OCI-LY3 (cell line): ENCODE measurements at regions not wholly inside any gene's neighbourhood (a gene's known extent, or its start where the extent isn't known, plus 50 kb on each side); places are given as distances from the start of the nearest gene placed in this dataset.

Source experiments
- H2AFZ ChIP-seq: fragments of 200-600, 300-600 bp; shearing (Covaris generic); 2 replicates; pipeline ENCODE4 v1.6.0; 2014; ENCODE audit warnings: antibody characterized with exemption, low read depth, low read length
- H3K27ac ChIP-seq: fragments of 200-600, 300-600 bp; sonication (generic); 2 replicates; pipeline ENCODE4 v1.5.1; 2014; ENCODE audit warnings: mild to moderate bottlenecking, low read length, moderate library complexity, mixed read lengths
- H3K27me3 ChIP-seq: fragments of 200-600, 300-600 bp; sonication (generic); 2 replicates; pipeline ENCODE4 v1.6.1; 2014; ENCODE audit warnings: low read depth, low read length, mixed read lengths
- H3K36me3 ChIP-seq: fragments of 200-600, 300-600 bp; sonication (generic); replicated peaks from 2 replicates; pipeline ENCODE3; 2014; ENCODE audit warnings: low read depth, low read length, mixed read lengths
- H3K4me1 ChIP-seq: fragments of 300-600, 200-600 bp; sonication (generic); 2 replicates; pipeline ENCODE4 v1.6.1; 2014; ENCODE audit warnings: low read length, mixed read lengths
- H3K4me2 ChIP-seq: fragments of 200-600, 300-600 bp; sonication (generic); 2 replicates; pipeline ENCODE4 v1.6.1; 2014; ENCODE audit warnings: low read length, mixed read lengths
- H3K4me3 ChIP-seq: fragments of 300-600, 200-600 bp; sonication (generic); 2 replicates; pipeline ENCODE4 v1.5.1; 2014; ENCODE audit warnings: antibody characterized with exemption, mild to moderate bottlenecking, low read length, moderate library complexity
- H3K79me2 ChIP-seq: fragments of 300-600, 200-600 bp; shearing (Covaris generic); 2 replicates; pipeline ENCODE4 v1.6.1; 2014; ENCODE audit warnings: mild to moderate bottlenecking, low read length, mixed read lengths
- H3K9ac ChIP-seq: fragments of 300-600, 200-600 bp; shearing (Covaris generic); 2 replicates; pipeline ENCODE4 v1.6.0; 2014; ENCODE audit warnings: mild to moderate bottlenecking, low read length, moderate library complexity
- H3K9me3 ChIP-seq: fragments of 200-600, 300-600 bp; shearing (Covaris generic); 2 replicates; pipeline ENCODE4 v1.6.1; 2014; ENCODE audit warnings: low read length, mixed read lengths; ENCODE audit not compliant: insufficient read depth
- H4K20me1 ChIP-seq: fragments of 200-600, 300-600 bp; sonication (generic); 2 replicates; pipeline ENCODE4 v1.6.1; 2016; ENCODE audit warnings: low read length, mixed read lengths; ENCODE audit not compliant: insufficient read depth
- CTCF ChIP-seq: fragments of 200-600, 300-600 bp; sonication (generic); IDR thresholded peaks from 2 replicates; pipeline ENCODE4 v1.5.1; 2014; ENCODE audit warnings: antibody characterized with exemption, low read length, low read depth
- EZH2phosphoT487 ChIP-seq: fragments of 200-600 bp; shearing (Covaris generic); IDR thresholded peaks from 2 replicates; pipeline ENCODE4 v1.6.1; 2018; ENCODE audit warnings: antibody characterized with exemption, mixed run types, low read depth

GRCh38 chr4:95742872-95743271, 97.0 kb upstream of the PDHA2 start:
- Histone ChIP-seq H3K79me2 (no peaks in the 10 kb centered on the region), H3K9ac (no peak overlapping the region), H3K4me2 (no peak overlapping the region), H3K4me3 (no peak overlapping the region), H3K27me3 (no peaks in the 10 kb centered on the region), H2AFZ (no peak overlapping the region), H4K20me1 (no peaks in the 10 kb centered on the region), H3K36me3 (no peaks in the 10 kb centered on the region), H3K9me3 (no peaks in the 10 kb centered on the region), H3K4me1 (no peaks in the 10 kb centered on the region), H3K27ac (no peak overlapping the region)
- TF ChIP-seq CTCF: no peak
- TF ChIP-seq EZH2phosphoT487: no peak

DNA sequence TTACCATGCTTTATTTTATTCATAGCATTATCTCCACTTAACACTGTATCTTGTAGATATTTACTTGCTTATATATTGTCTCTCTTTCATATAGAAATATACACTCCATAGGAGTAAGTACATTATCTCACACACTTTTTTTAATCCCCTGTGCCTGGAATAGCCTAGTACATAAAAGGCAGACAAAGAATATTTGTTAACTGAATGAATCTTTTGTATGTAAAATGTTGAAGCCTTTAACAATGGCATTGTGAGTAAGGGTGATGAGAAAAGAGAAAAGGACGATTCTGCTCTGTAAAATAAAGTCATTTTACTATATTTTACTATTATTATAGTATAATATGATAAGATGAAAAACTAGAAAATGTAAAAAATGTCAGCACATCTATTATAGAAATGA, 97.7 kb upstream of the PDHA2 start:
- H3K4me2 ChIP-seq: no peak overlapping the region
- no peak for TF ChIP-seq EZH2phosphoT487
- no peak for TF ChIP-seq CTCF
- no peaks in the 10 kb centered on the region for H4K20me1 ChIP-seq
- no peak overlapping the region for H3K27ac ChIP-seq
- H3K27me3 ChIP-seq: no peaks in the 10 kb centered on the region
- H2AFZ ChIP-seq: no peak overlapping the region
- H3K4me1 ChIP-seq: no peaks in the 10 kb centered on the region
- no peak overlapping the region for H3K4me3 ChIP-seq
- H3K9ac ChIP-seq: no peak overlapping the region
- H3K79me2 ChIP-seq: no peaks in the 10 kb centered on the region
- H3K36me3 ChIP-seq: no peaks in the 10 kb centered on the region
- no peaks in the 10 kb centered on the region for H3K9me3 ChIP-seq

GRCh38 chr4:95732061-95732460, 107.8 kb upstream of the PDHA2 start:
- Histone ChIP-seq H3K4me2 (no peak overlapping the region), H3K4me1 (no peaks in the 10 kb centered on the region), H3K79me2 (no peaks in the 10 kb centered on the region), H3K27ac (no peak overlapping the region), H4K20me1 (no peaks in the 10 kb centered on the region), H3K9ac (no peak overlapping the region), H3K4me3 (no peak overlapping the region), H3K36me3 (no peaks in the 10 kb centered on the region), H2AFZ (no peak overlapping the region), H3K9me3 (no peaks in the 10 kb centered on the region), H3K27me3 (no peaks in the 10 kb centered on the region)
- TF ChIP-seq EZH2phosphoT487: no peak
- no peak for TF ChIP-seq CTCF

DNA sequence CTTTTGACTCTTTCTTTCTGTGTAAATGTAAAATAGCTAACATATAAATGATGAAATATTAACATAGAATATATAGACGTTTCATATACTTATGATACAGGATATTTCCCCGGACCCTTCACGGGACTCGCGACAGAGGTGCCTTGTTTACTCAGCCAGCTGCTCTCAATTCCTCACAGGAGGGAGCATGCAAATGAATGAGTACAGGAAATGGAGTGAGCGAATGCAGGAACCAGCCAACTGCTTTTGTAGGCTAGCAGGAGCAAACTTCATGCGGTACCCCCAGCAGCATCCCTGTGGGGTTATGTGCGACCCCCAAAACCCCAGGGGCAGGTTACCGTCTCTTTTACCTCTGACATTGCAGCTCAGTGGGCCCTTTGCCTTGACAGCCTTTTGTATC, 110.3 kb upstream of the PDHA2 start:
- H3K79me2 ChIP-seq: no peaks in the 10 kb centered on the region

More for the DNA sequence above, 110.3 kb upstream of the PDHA2 start:
- no peaks in the 10 kb centered on the region for H3K36me3 ChIP-seq
- H3K4me3 ChIP-seq: no peak overlapping the region
- no peaks in the 10 kb centered on the region for H3K9me3 ChIP-seq
- no peak overlapping the region for H2AFZ ChIP-seq
- H4K20me1 ChIP-seq: no peaks in the 10 kb centered on the region
- TF ChIP-seq EZH2phosphoT487 (no peak), CTCF (no peak)
- H3K27ac ChIP-seq: no peak overlapping the region
- no peak overlapping the region for H3K4me2 ChIP-seq
- no peaks in the 10 kb centered on the region for H3K27me3 ChIP-seq
- no peaks in the 10 kb centered on the region for H3K4me1 ChIP-seq
- H3K9ac ChIP-seq: no peak overlapping the region
